ENCODE measurements at regions not wholly inside any gene's neighbourhood (a gene's known extent, or its start where the extent isn't known, plus 50 kb on each side); places are given as distances from the start of the nearest gene placed in this dataset.

DNA sequence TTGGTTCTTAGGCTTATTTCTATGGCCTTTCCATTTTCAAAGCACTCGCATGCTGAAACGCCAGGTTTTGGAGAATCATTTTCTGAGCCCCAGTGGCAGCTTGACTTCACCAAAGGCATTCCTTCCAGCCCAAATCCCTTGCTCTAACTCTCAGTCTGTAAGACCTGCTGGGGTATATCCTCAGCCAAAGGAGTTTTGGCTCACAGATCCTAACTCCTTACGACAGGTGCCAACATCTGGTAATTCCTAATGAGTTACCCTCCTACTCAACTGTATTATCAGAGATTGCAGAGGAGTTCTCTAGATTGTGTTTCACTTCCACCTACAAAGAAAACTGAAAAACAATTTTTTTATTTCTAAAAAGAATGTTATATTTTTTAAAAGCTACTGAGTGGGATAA, 79.0 kb upstream of the RAB27B start:
- Histone ChIP-seq H3F3A (ENCODE audit: low read depth) (no peaks in the 10 kb centered on the region), H3K9me2 (replicated peaks; ENCODE audit: low read depth, low read length) (no peaks in the 10 kb centered on the region), H3K36me3 (ENCODE audit: insufficient read depth, low read length) (no peaks in the 10 kb centered on the region), H3K79me2 (ENCODE audit: insufficient read depth, low read length) (no peaks in the 10 kb centered on the region), H3K4me3 (ENCODE audit: low read length, poor library complexity, severe bottlenecking) (no peak overlapping the region), H3K4me2 (ENCODE audit: low read depth, low read length, poor library complexity, severe bottlenecking) (no peak overlapping the region), H4K20me1 (ENCODE audit: insufficient read depth, low read length, poor library complexity, severe bottlenecking) (no peaks in the 10 kb centered on the region), H3K27me3 (ENCODE audit: insufficient read depth, low read length, poor library complexity, severe bottlenecking) (no peaks in the 10 kb centered on the region), H3K4me1 (ENCODE audit: insufficient read depth, low read length, poor library complexity, severe bottlenecking) (peaks cover 8% of the 10 kb centered on the region), H3K9ac (ENCODE audit: low read depth, low read length, poor library complexity, severe bottlenecking) (no peak overlapping the region), H2AFZ (ENCODE audit: low read length) (no peak overlapping the region), H3K9me3 (ENCODE audit: insufficient read depth, low read depth, low read length) (no peaks in the 10 kb centered on the region)
- no peak for TF ChIP-seq EZH2phosphoT487 (IDR thresholded peaks at IDR 0.05; ENCODE audit: borderline replicate concordance)
- TF ChIP-seq, protein P1, sequence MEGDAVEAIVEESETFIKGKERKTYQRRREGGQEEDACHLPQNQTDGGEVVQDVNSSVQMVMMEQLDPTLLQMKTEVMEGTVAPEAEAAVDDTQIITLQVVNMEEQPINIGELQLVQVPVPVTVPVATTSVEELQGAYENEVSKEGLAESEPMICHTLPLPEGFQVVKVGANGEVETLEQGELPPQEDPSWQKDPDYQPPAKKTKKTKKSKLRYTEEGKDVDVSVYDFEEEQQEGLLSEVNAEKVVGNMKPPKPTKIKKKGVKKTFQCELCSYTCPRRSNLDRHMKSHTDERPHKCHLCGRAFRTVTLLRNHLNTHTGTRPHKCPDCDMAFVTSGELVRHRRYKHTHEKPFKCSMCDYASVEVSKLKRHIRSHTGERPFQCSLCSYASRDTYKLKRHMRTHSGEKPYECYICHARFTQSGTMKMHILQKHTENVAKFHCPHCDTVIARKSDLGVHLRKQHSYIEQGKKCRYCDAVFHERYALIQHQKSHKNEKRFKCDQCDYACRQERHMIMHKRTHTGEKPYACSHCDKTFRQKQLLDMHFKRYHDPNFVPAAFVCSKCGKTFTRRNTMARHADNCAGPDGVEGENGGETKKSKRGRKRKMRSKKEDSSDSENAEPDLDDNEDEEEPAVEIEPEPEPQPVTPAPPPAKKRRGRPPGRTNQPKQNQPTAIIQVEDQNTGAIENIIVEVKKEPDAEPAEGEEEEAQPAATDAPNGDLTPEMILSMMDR (conservative IDR thresholded peaks at IDR 0.05; ENCODE audit: low read length) = no peak

DNA sequence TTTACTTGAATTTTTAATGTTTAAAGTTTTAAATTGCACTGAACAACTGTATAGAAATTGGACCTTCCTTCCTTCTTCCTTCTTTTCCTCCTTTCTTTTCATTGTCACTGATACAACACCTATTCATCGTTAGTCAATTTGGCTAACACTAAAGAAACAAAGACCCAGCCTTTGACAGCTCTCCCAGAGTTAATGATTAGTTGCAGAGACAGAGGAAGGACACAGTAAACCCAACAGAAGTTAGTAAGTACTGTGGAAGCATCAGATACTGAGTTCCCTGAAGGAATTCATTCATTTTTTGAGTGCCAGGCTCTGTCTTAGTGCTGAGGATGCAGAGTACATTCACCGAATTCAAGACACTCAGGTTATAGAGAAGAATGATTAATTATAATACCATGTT, 77.9 kb upstream of the RAB27B start:
- H3K4me3 ChIP-seq (ENCODE audit: low read length, poor library complexity, severe bottlenecking) = no peak overlapping the region
- H3K9ac ChIP-seq (ENCODE audit: low read depth, low read length, poor library complexity, severe bottlenecking) = no peak overlapping the region
- H3K4me2 ChIP-seq (ENCODE audit: low read depth, low read length, poor library complexity, severe bottlenecking) = no peak overlapping the region
- peaks cover 13% of the 10 kb centered on the region for H3K4me1 ChIP-seq (ENCODE audit: insufficient read depth, low read length, poor library complexity, severe bottlenecking)
- no peaks in the 10 kb centered on the region for H3F3A ChIP-seq (ENCODE audit: low read depth)
- no peaks in the 10 kb centered on the region for H4K20me1 ChIP-seq (ENCODE audit: insufficient read depth, low read length, poor library complexity, severe bottlenecking)
- H3K36me3 ChIP-seq (ENCODE audit: insufficient read depth, low read length) = no peaks in the 10 kb centered on the region
- no peaks in the 10 kb centered on the region for H3K27me3 ChIP-seq (ENCODE audit: insufficient read depth, low read length, poor library complexity, severe bottlenecking)
- H3K9me3 ChIP-seq (ENCODE audit: insufficient read depth, low read depth, low read length) = no peaks in the 10 kb centered on the region
- no peaks in the 10 kb centered on the region for H3K9me2 ChIP-seq (replicated peaks; ENCODE audit: low read depth, low read length)
- no peak overlapping the region for H2AFZ ChIP-seq (ENCODE audit: low read length)
- TF ChIP-seq EZH2phosphoT487 (IDR thresholded peaks at IDR 0.05; ENCODE audit: borderline replicate concordance) = no peak
- TF ChIP-seq, protein P1 (conservative IDR thresholded peaks at IDR 0.05; ENCODE audit: low read length) = no peak
- H3K79me2 ChIP-seq (ENCODE audit: insufficient read depth, low read length) = no peaks in the 10 kb centered on the region

DNA sequence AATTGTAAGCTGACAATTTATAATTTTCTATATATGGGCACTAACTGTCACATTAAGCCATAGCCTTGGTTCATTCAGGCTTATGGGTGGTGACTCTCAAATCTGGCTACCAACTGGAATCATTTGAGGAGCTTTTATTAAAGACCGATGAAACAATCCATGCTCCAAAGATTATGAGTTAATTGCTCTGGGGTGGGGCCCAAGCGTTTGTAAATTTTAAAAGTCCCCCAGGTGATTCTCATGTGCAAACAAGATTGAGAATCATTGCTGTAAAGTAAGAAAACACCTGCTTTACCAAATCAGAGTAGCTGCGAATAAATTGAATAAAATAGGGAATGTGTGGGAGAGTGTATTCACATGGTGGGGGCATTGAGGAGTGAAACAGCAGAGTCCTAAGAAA, 76.1 kb upstream of the RAB27B start:
- Histone ChIP-seq H3F3A (ENCODE audit: low read depth) (no peaks in the 10 kb centered on the region), H3K27me3 (ENCODE audit: insufficient read depth, low read length, poor library complexity, severe bottlenecking) (no peaks in the 10 kb centered on the region), H3K4me1 (ENCODE audit: insufficient read depth, low read length, poor library complexity, severe bottlenecking) (peaks cover 13% of the 10 kb centered on the region), H3K9me2 (replicated peaks; ENCODE audit: low read depth, low read length) (no peaks in the 10 kb centered on the region), H3K79me2 (ENCODE audit: insufficient read depth, low read length) (no peaks in the 10 kb centered on the region), H3K4me3 (ENCODE audit: low read length, poor library complexity, severe bottlenecking) (no peak overlapping the region), H2AFZ (ENCODE audit: low read length) (no peak overlapping the region), H3K9ac (ENCODE audit: low read depth, low read length, poor library complexity, severe bottlenecking) (no peak overlapping the region), H3K36me3 (ENCODE audit: insufficient read depth, low read length) (no peaks in the 10 kb centered on the region), H4K20me1 (ENCODE audit: insufficient read depth, low read length, poor library complexity, severe bottlenecking) (no peaks in the 10 kb centered on the region), H3K4me2 (ENCODE audit: low read depth, low read length, poor library complexity, severe bottlenecking) (no peak overlapping the region), H3K9me3 (ENCODE audit: insufficient read depth, low read depth, low read length) (no peaks in the 10 kb centered on the region)
- TF ChIP-seq, protein P1 (conservative IDR thresholded peaks at IDR 0.05; ENCODE audit: low read length) = no peak
- TF ChIP-seq EZH2phosphoT487 (IDR thresholded peaks at IDR 0.05; ENCODE audit: borderline replicate concordance) = no peak
